B cell (primary cell): ENCODE measurements at regions not wholly inside any gene's neighbourhood (a gene's known extent, or its start where the extent isn't known, plus 50 kb on each side); places are given as distances from the start of the nearest gene placed in this dataset.

ENCODE experiments used
- CTCF ChIP-seq: fragments of 200-600 bp; IDR thresholded peaks from one replicate; pipeline ENCODE4 v1.8.0; 2022; ENCODE audit warnings: antibody characterized with exemption, mild to moderate bottlenecking
- EZH2 ChIP-seq: IDR thresholded peaks from 2 replicates; pipeline ENCODE4 v1.6.1; 2012; ENCODE audit warnings: borderline replicate concordance, low read depth, mild to moderate bottlenecking, moderate library complexity, low read length; ENCODE audit not compliant: insufficient read depth, poor library complexity, severe bottlenecking

GRCh38 chr1:30117685-30118084 is 605.7 kb downstream of the MATN1 start:
- TF ChIP-seq CTCF = no peak
- TF ChIP-seq EZH2 = no peak
